ENCODE measurements at regions not wholly inside any gene's neighbourhood (a gene's known extent, or its start where the extent isn't known, plus 50 kb on each side); places are given as distances from the start of the nearest gene placed in this dataset.

- no peaks in the 10 kb centered on the region for H3K9me3 ChIP-seq (ENCODE audit: insufficient read depth, low read depth, low read length)
- H3K9ac ChIP-seq (ENCODE audit: low read depth, low read length): no peak overlapping the region
- no peak overlapping the region for H3K27ac ChIP-seq (ENCODE audit: low read length)
- no peak overlapping the region for H3K4me3 ChIP-seq (ENCODE audit: low read length)
- H3K27me3 ChIP-seq (ENCODE audit: insufficient read depth, low read length): no peaks in the 10 kb centered on the region
- no peaks in the 10 kb centered on the region for H3K4me1 ChIP-seq (ENCODE audit: insufficient read depth, low read length)
- no peaks in the 10 kb centered on the region for H3K36me3 ChIP-seq (ENCODE audit: insufficient read depth, low read depth, low read length)
Measured at GRCh38 chr6:9540534-9541126, 874.2 kb downstream of the TFAP2A start.

GRCh38 chr6:9540126-9540525, 874.7 kb downstream of the TFAP2A start:
- Histone ChIP-seq H3K9ac (ENCODE audit: low read depth, low read length) (no peak overlapping the region), H3K9me3 (ENCODE audit: insufficient read depth, low read depth, low read length) (no peaks in the 10 kb centered on the region), H3K4me3 (ENCODE audit: low read length) (no peak overlapping the region), H3K27ac (ENCODE audit: low read length) (no peak overlapping the region), H3K36me3 (ENCODE audit: insufficient read depth, low read depth, low read length) (no peaks in the 10 kb centered on the region), H3K27me3 (ENCODE audit: insufficient read depth, low read length) (no peaks in the 10 kb centered on the region), H3K4me1 (ENCODE audit: insufficient read depth, low read length) (no peaks in the 10 kb centered on the region)

- H3K27ac ChIP-seq (ENCODE audit: low read length): no peak overlapping the region
Measured at GRCh38 chr6:9539231-9539755, 875.6 kb downstream of the TFAP2A start.

GRCh38 chr6:9537381-9537780, 877.5 kb downstream of the TFAP2A start:
- H3K9ac ChIP-seq (ENCODE audit: low read depth, low read length): no peak overlapping the region
- no peaks in the 10 kb centered on the region for H3K36me3 ChIP-seq (ENCODE audit: insufficient read depth, low read depth, low read length)
- no peaks in the 10 kb centered on the region; the same call in 1 of the 2 replicates for H3K4me1 ChIP-seq (ENCODE audit: insufficient read depth, low read length)
- no peak overlapping the region for H3K4me3 ChIP-seq (ENCODE audit: low read length)
- no peaks in the 10 kb centered on the region for H3K9me3 ChIP-seq (ENCODE audit: insufficient read depth, low read depth, low read length)
- no peak overlapping the region for H3K27ac ChIP-seq (ENCODE audit: low read length)
- H3K27me3 ChIP-seq (ENCODE audit: insufficient read depth, low read length): no peaks in the 10 kb centered on the region

More at GRCh38 chr6:9539231-9539755, 875.6 kb downstream of the TFAP2A start:
- Histone ChIP-seq H3K27me3 (ENCODE audit: insufficient read depth, low read length) (no peaks in the 10 kb centered on the region), H3K36me3 (ENCODE audit: insufficient read depth, low read depth, low read length) (no peaks in the 10 kb centered on the region), H3K9ac (ENCODE audit: low read depth, low read length) (no peak overlapping the region), H3K4me1 (ENCODE audit: insufficient read depth, low read length) (no peaks in the 10 kb centered on the region), H3K4me3 (ENCODE audit: low read length) (no peak overlapping the region), H3K9me3 (ENCODE audit: insufficient read depth, low read depth, low read length) (no peaks in the 10 kb centered on the region)

- Histone ChIP-seq H3K4me1 (ENCODE audit: insufficient read depth, low read length) (no peaks in the 10 kb centered on the region; the same call in 1 of the 2 replicates), H3K4me3 (ENCODE audit: low read length) (no peak overlapping the region), H3K9ac (ENCODE audit: low read depth, low read length) (no peak overlapping the region), H3K27me3 (ENCODE audit: insufficient read depth, low read length) (no peaks in the 10 kb centered on the region), H3K27ac (ENCODE audit: low read length) (no peak overlapping the region), H3K36me3 (ENCODE audit: insufficient read depth, low read depth, low read length) (no peaks in the 10 kb centered on the region), H3K9me3 (ENCODE audit: insufficient read depth, low read depth, low read length) (no peaks in the 10 kb centered on the region)
Measured at GRCh38 chr6:9535106-9535505, 879.8 kb downstream of the TFAP2A start.

- Histone ChIP-seq H3K27ac (ENCODE audit: low read length) (no peak overlapping the region), H3K4me3 (ENCODE audit: low read length) (no peak overlapping the region), H3K36me3 (ENCODE audit: insufficient read depth, low read depth, low read length) (no peaks in the 10 kb centered on the region), H3K27me3 (ENCODE audit: insufficient read depth, low read length) (no peaks in the 10 kb centered on the region), H3K4me1 (ENCODE audit: insufficient read depth, low read length) (no peaks in the 10 kb centered on the region; the same call in 1 of the 2 replicates), H3K9me3 (ENCODE audit: insufficient read depth, low read depth, low read length) (no peaks in the 10 kb centered on the region), H3K9ac (ENCODE audit: low read depth, low read length) (no peak overlapping the region)
Measured at GRCh38 chr6:9532621-9533557, 882.0 kb downstream of the TFAP2A start.

GRCh38 chr6:9527679-9528286, 887.1 kb downstream of the TFAP2A start:
- Histone ChIP-seq H3K4me1 (ENCODE audit: insufficient read depth, low read length) (no peaks in the 10 kb centered on the region), H3K4me3 (ENCODE audit: low read length) (no peak overlapping the region), H3K36me3 (ENCODE audit: insufficient read depth, low read depth, low read length) (no peaks in the 10 kb centered on the region), H3K27ac (ENCODE audit: low read length) (no peak overlapping the region), H3K9me3 (ENCODE audit: insufficient read depth, low read depth, low read length) (no peaks in the 10 kb centered on the region), H3K9ac (ENCODE audit: low read depth, low read length) (no peak overlapping the region), H3K27me3 (ENCODE audit: insufficient read depth, low read length) (no peaks in the 10 kb centered on the region)

GRCh38 chr6:9523462-9523861, 891.4 kb downstream of the TFAP2A start:
- no peaks in the 10 kb centered on the region for H3K4me1 ChIP-seq (ENCODE audit: insufficient read depth, low read length)
- H3K36me3 ChIP-seq (ENCODE audit: insufficient read depth, low read depth, low read length): no peaks in the 10 kb centered on the region
- H3K9ac ChIP-seq (ENCODE audit: low read depth, low read length): no peak overlapping the region
- no peaks in the 10 kb centered on the region for H3K9me3 ChIP-seq (ENCODE audit: insufficient read depth, low read depth, low read length)
- H3K4me3 ChIP-seq (ENCODE audit: low read length): no peak overlapping the region
- no peaks in the 10 kb centered on the region for H3K27me3 ChIP-seq (ENCODE audit: insufficient read depth, low read length)
- H3K27ac ChIP-seq (ENCODE audit: low read length): no peak overlapping the region

GRCh38 chr6:9522101-9522500, 892.8 kb downstream of the TFAP2A start:
- H3K9ac ChIP-seq (ENCODE audit: low read depth, low read length): no peak overlapping the region
- H3K27me3 ChIP-seq (ENCODE audit: insufficient read depth, low read length): no peaks in the 10 kb centered on the region
- no peaks in the 10 kb centered on the region for H3K36me3 ChIP-seq (ENCODE audit: insufficient read depth, low read depth, low read length)
- no peak overlapping the region for H3K4me3 ChIP-seq (ENCODE audit: low read length)
- H3K27ac ChIP-seq (ENCODE audit: low read length): no peak overlapping the region
- no peaks in the 10 kb centered on the region for H3K4me1 ChIP-seq (ENCODE audit: insufficient read depth, low read length)
- H3K9me3 ChIP-seq (ENCODE audit: insufficient read depth, low read depth, low read length): no peaks in the 10 kb centered on the region

- Histone ChIP-seq H3K9me3 (ENCODE audit: insufficient read depth, low read depth, low read length) (no peaks in the 10 kb centered on the region), H3K4me1 (ENCODE audit: insufficient read depth, low read length) (peaks cover 3% of the 10 kb centered on the region; the same call in 1 of the 2 replicates), H3K4me3 (ENCODE audit: low read length) (no peak overlapping the region), H3K9ac (ENCODE audit: low read depth, low read length) (no peak overlapping the region), H3K27ac (ENCODE audit: low read length) (no peak overlapping the region), H3K36me3 (ENCODE audit: insufficient read depth, low read depth, low read length) (no peaks in the 10 kb centered on the region), H3K27me3 (ENCODE audit: insufficient read depth, low read length) (no peaks in the 10 kb centered on the region)
Measured at GRCh38 chr6:9521152-9521530, 893.7 kb downstream of the TFAP2A start.

GRCh38 chr6:9520417-9521151, 894.3 kb downstream of the TFAP2A start:
- peaks cover 8% of the 10 kb centered on the region; the same call in 1 of the 2 replicates for H3K4me1 ChIP-seq (ENCODE audit: insufficient read depth, low read length)
- no peak overlapping the region for H3K4me3 ChIP-seq (ENCODE audit: low read length)
- no peaks in the 10 kb centered on the region for H3K9me3 ChIP-seq (ENCODE audit: insufficient read depth, low read depth, low read length)
- H3K27ac ChIP-seq (ENCODE audit: low read length): no peak overlapping the region
- H3K9ac ChIP-seq (ENCODE audit: low read depth, low read length): no peak overlapping the region
- no peaks in the 10 kb centered on the region for H3K36me3 ChIP-seq (ENCODE audit: insufficient read depth, low read depth, low read length)
- H3K27me3 ChIP-seq (ENCODE audit: insufficient read depth, low read length): no peaks in the 10 kb centered on the region
